Right lobe of liver (tissue), 6 donors: ENCODE measurements at regions not wholly inside any gene's neighbourhood (a gene's known extent, or its start where the extent isn't known, plus 50 kb on each side); places are given as distances from the start of the nearest gene placed in this dataset.

Experiments used
- ATAC-seq, 4 donors: fragments of 200-7000 bp; cut with Tn5 transposase; one replicate each; pipeline ENCODE4 v1.9.1; 2020; ENCODE audit warnings: mild to moderate bottlenecking in 4 of 4, moderate library complexity in 4 of 4
- DNase-seq, 3 donors: peaks; one replicate each; pipeline ENCODE4 v3.0.0-alpha.2; 2020
- H3K27ac ChIP-seq, 3 donors: fragments of 200-600 bp; one replicate each; pipeline ENCODE4 v1.8.0; 2022
- H3K27me3 ChIP-seq, 2 donors: fragments of 200-600 bp; one replicate each; pipeline ENCODE4 v1.8.0; 2022
- H3K36me3 ChIP-seq, 4 donors: fragments of 200-600 bp; sonication (generic) in 1 of 4; one replicate each; pipeline versions ENCODE4 v1.5.1 to v1.8.0; 2017 to 2022; ENCODE audit warnings: control low read depth in 1 of 4
- H3K4me1 ChIP-seq, 4 donors: fragments of 200-600 bp; sonication (generic) in 1 of 4; one replicate each; pipeline versions ENCODE4 v1.5.1 to v1.8.0; 2017 to 2022; ENCODE audit warnings: control low read depth in 1 of 4
- H3K4me3 ChIP-seq, 3 donors: fragments of 200-600 bp; one replicate each; pipeline ENCODE4 v1.8.0; 2022
- H3K9me3 ChIP-seq, 4 donors: fragments of 200-600 bp; sonication (generic) in 1 of 4; one replicate each; pipeline versions ENCODE4 v1.5.1 to v1.8.0; 2017 to 2022; ENCODE audit warnings: control low read depth in 1 of 4
- POLR2A ChIP-seq: fragments of 450-650 bp; IDR thresholded peaks from one replicate; pipeline ENCODE4 v1.6.1; 2017; ENCODE audit warnings: antibody characterized with exemption, mild to moderate bottlenecking
- WGBS: methylation state at CpG from one replicate; pipeline ENCODE4 v1.1.6; 2018; ENCODE audit warnings: low coverage, low lambda C conversion rate; ENCODE audit not compliant: insufficient coverage; ENCODE audit errors: missing lambda C conversion rate; 5-methylcytosine and 5-hydroxymethylcytosine counted together
- intact Hi-C, 2 donors: fragments of 100-400 bp; cut with DNase I; formaldehyde crosslinking; loops; one replicate each; pipeline versions ENCODE4 v1.11.2 to v1.14.1; 2022
- small RNA-seq, 2 experiments: library from RNA; depleted of rRNA; stranded (forward); fragments of <200 nt; gene quantifications; one replicate each; pipeline ENCODE3, GENCODE V24; 2016
- TF ChIP-seq, protein P1 (sequence below), 4 donors: fragments of 200-600 bp in 3 of 4; fragments of 450-650 bp in 1 of 4; IDR thresholded peaks; one replicate each; pipeline versions ENCODE4 v1.5.1 to v1.8.0; 2016 to 2022; ENCODE audit warnings: antibody characterized with exemption in 4 of 4, mild to moderate bottlenecking in 2 of 4
- donor health status: DM: no; HTN: yes; CAD: no.
- donor health status: DM: no; HTN: no; CAD: no.
- donor health status: DM: no; HTN: no; CAD: no.
- donor health status: DM: no; HTN: yes; CAD: no.
- donor health status: DM: no; HTN: yes; CAD: no.

DNA sequence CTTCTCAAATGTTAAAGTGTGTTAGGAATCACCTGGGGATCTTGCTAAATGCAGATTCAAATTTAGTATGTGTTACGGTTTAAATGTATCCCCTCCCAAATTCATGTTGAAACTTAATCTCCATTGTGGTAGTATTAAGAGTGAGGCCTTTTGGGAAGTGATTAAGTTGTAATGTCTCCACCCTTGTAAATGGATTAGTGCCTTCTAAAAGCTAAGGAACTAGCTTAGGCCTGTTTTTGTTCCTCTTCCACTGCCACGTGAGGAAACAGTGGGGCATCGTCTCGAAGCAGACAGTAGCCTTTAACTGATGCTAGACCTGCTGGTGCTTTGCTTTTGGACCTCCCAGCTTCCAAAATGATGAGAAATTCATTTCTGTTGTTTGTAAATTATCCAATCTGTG lies 52.3 kb upstream of the SEMA3D start:
- TF ChIP-seq, protein P1, sequence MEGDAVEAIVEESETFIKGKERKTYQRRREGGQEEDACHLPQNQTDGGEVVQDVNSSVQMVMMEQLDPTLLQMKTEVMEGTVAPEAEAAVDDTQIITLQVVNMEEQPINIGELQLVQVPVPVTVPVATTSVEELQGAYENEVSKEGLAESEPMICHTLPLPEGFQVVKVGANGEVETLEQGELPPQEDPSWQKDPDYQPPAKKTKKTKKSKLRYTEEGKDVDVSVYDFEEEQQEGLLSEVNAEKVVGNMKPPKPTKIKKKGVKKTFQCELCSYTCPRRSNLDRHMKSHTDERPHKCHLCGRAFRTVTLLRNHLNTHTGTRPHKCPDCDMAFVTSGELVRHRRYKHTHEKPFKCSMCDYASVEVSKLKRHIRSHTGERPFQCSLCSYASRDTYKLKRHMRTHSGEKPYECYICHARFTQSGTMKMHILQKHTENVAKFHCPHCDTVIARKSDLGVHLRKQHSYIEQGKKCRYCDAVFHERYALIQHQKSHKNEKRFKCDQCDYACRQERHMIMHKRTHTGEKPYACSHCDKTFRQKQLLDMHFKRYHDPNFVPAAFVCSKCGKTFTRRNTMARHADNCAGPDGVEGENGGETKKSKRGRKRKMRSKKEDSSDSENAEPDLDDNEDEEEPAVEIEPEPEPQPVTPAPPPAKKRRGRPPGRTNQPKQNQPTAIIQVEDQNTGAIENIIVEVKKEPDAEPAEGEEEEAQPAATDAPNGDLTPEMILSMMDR (IDR thresholded peaks at IDR 0.05) = no peak
- no peak for TF ChIP-seq POLR2A

DNA sequence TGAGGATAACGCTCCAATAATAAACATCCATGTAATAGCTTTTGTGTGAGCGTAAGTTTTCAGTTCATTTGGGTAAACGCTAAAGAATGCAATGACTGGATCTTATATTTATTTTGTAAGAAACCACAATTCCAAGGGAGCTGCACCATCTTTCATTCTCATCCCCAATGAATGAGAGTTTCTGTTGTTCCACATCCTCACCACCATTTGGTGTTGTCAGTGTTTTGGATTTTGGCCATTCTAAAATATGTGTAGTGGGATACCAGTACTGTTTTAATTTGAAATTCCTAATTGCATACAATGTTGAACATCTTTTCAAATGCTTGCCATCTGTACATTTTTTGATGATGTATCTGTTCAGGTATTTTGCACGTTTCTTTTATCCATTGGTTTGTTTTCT lies 50.9 kb upstream of the SEMA3D start:
- TF ChIP-seq, protein P1 (IDR thresholded peaks at IDR 0.05) = no peak
- no peak for TF ChIP-seq POLR2A
- H3K4me1 ChIP-seq = no peaks in the 10 kb centered on the region
- H3K36me3 ChIP-seq = no peaks in the 10 kb centered on the region
- no peak for ATAC-seq
- no peak overlapping the region for H3K4me3 ChIP-seq
- no peak for DNase-seq
- WGBS = 67% methylated on average over 4 of the region's 4 CpGs
- H3K9me3 ChIP-seq = no peaks in the 10 kb centered on the region
- intact Hi-C loops = no loop called here
- no peaks in the 10 kb centered on the region for H3K27me3 ChIP-seq
- no peak overlapping the region for H3K27ac ChIP-seq

More for the DNA sequence above, 52.3 kb upstream of the SEMA3D start:
- ATAC-seq (no peak), DNase-seq (no peak)
- H3K4me3 ChIP-seq = no peak overlapping the region
- 46% methylated on average over 4 of the region's 4 CpGs for WGBS
- intact Hi-C loops = no loop called here
- no peaks in the 10 kb centered on the region for H3K36me3 ChIP-seq
- no peaks in the 10 kb centered on the region for H3K27me3 ChIP-seq
- H3K4me1 ChIP-seq = no peaks in the 10 kb centered on the region
- no peaks in the 10 kb centered on the region for H3K9me3 ChIP-seq
- no peak overlapping the region for H3K27ac ChIP-seq

Small RNAs in the stretch of these regions (small RNA-seq; reads per million reads assigned to genes)
- gene DYNLL1P7 = 0 reads per million in 2 experiments
